Trophoblast cell (in vitro differentiated cells and primary cell): ENCODE measurements at regions not wholly inside any gene's neighbourhood (a gene's known extent, or its start where the extent isn't known, plus 50 kb on each side); places are given as distances from the start of the nearest gene placed in this dataset.
A peak's percentile ranks its signal among the peaks of the same experiment; 100 is the strongest.

Experiments
- DNase-seq, 2 donors: peaks; one replicate each; pipeline ENCODE4 v3.0.0-alpha.2; 2016
- H2AFZ ChIP-seq: 2 replicates; pipeline ENCODE4 v1.6.1; 2013; ENCODE audit warnings: low read length, moderate library complexity, mild to moderate bottlenecking; ENCODE audit not compliant: insufficient read depth, poor library complexity
- H2AK5ac ChIP-seq: 2 replicates; pipeline ENCODE4 v1.6.1; 2013; ENCODE audit warnings: mild to moderate bottlenecking, low read length
- H2BK120ac ChIP-seq: 2 replicates; pipeline ENCODE4 v1.6.1; 2013; ENCODE audit warnings: low read length, mild to moderate bottlenecking, moderate library complexity; ENCODE audit not compliant: insufficient read depth, poor library complexity
- H2BK12ac ChIP-seq: 2 replicates; pipeline ENCODE4 v1.6.1; 2013; ENCODE audit warnings: mild to moderate bottlenecking, low read length, moderate library complexity
- H2BK5ac ChIP-seq: 2 replicates; pipeline ENCODE4 v1.6.1; 2013; ENCODE audit warnings: low read length, low read depth, moderate library complexity, mild to moderate bottlenecking; ENCODE audit not compliant: poor library complexity
- H3K14ac ChIP-seq: 2 replicates; pipeline ENCODE4 v1.6.1; 2013; ENCODE audit warnings: mild to moderate bottlenecking, low read length
- H3K18ac ChIP-seq: 2 replicates; pipeline ENCODE4 v1.6.1; 2013; ENCODE audit warnings: mild to moderate bottlenecking, low read length
- H3K23ac ChIP-seq: 2 replicates; pipeline ENCODE4 v1.6.1; 2013; ENCODE audit warnings: low read length
- H3K27ac ChIP-seq: 2 replicates; pipeline ENCODE4 v1.5.1; 2013; ENCODE audit warnings: low read depth, mild to moderate bottlenecking, inconsistent platforms, low read length, moderate library complexity
- H3K27me3 ChIP-seq: 2 replicates; pipeline ENCODE4 v1.6.1; 2013; ENCODE audit warnings: inconsistent platforms, mild to moderate bottlenecking, low read length, moderate library complexity; ENCODE audit not compliant: insufficient read depth
- H3K36me3 ChIP-seq, 2 experiments: 1 replicate in 1 of 2; 2 replicates in 1 of 2; pipeline ENCODE4 v1.6.1; 2013; ENCODE audit warnings: low read length in 2 of 2, mild to moderate bottlenecking in 2 of 2, moderate library complexity in 1 of 2; ENCODE audit not compliant: insufficient read depth in 2 of 2, control insufficient read depth in 1 of 2
- H3K4ac ChIP-seq: 2 replicates; pipeline ENCODE4 v1.6.1; 2013; ENCODE audit warnings: low read depth, mild to moderate bottlenecking, low read length, moderate library complexity
- H3K4me1 ChIP-seq, 2 experiments: 1 replicate in 1 of 2; 2 replicates in 1 of 2; pipeline ENCODE4 v1.6.1; 2013; ENCODE audit warnings: low read length in 2 of 2, mild to moderate bottlenecking in 2 of 2, moderate library complexity in 1 of 2; ENCODE audit not compliant: insufficient read depth in 2 of 2, control insufficient read depth in 1 of 2
- H3K4me2 ChIP-seq: 2 replicates; pipeline ENCODE4 v1.6.1; 2013; ENCODE audit warnings: inconsistent platforms, mild to moderate bottlenecking, low read length, moderate library complexity
- H3K4me3 ChIP-seq: 2 replicates; pipeline ENCODE4 v1.5.1; 2013; ENCODE audit warnings: mild to moderate bottlenecking, low read depth, low read length, inconsistent platforms
- H3K79me1 ChIP-seq: one replicate; pipeline ENCODE4 v1.6.1; 2013; ENCODE audit warnings: low read length
- H3K79me2 ChIP-seq: 2 replicates; pipeline ENCODE4 v1.6.1; 2013; ENCODE audit warnings: low read length, mild to moderate bottlenecking; ENCODE audit not compliant: control insufficient read depth, insufficient read depth, poor library complexity
- H3K9ac ChIP-seq: 2 replicates; pipeline ENCODE4 v1.6.1; 2013; ENCODE audit warnings: mild to moderate bottlenecking, low read length
- H3K9me3 ChIP-seq: 2 replicates; pipeline ENCODE4 v1.6.1; 2013; ENCODE audit warnings: low read depth, mild to moderate bottlenecking, control low read depth, inconsistent platforms, low read length; ENCODE audit not compliant: insufficient read depth
- H4K12ac ChIP-seq: 2 replicates; pipeline ENCODE4 v1.6.1; 2013; ENCODE audit warnings: low read depth, mild to moderate bottlenecking, low read length, moderate library complexity
- H4K8ac ChIP-seq: 2 replicates; pipeline ENCODE4 v1.6.1; 2013; ENCODE audit warnings: low read depth, mild to moderate bottlenecking, low read length, moderate library complexity
- H4K91ac ChIP-seq: one replicate; pipeline ENCODE4 v1.6.1; 2013; ENCODE audit warnings: low read depth, mild to moderate bottlenecking, low read length, moderate library complexity
- WGBS: extraction: QIAGEN DNeasy Blood & Tissue Kit; methylation state at CpG from one replicate; pipeline ENCODE4 v1.1.7; 2013; ENCODE audit warnings: missing lambda C conversion rate; ENCODE audit not compliant: insufficient read length, insufficient coverage; ENCODE audit errors: extremely low coverage; 5-methylcytosine and 5-hydroxymethylcytosine counted together

DNA sequence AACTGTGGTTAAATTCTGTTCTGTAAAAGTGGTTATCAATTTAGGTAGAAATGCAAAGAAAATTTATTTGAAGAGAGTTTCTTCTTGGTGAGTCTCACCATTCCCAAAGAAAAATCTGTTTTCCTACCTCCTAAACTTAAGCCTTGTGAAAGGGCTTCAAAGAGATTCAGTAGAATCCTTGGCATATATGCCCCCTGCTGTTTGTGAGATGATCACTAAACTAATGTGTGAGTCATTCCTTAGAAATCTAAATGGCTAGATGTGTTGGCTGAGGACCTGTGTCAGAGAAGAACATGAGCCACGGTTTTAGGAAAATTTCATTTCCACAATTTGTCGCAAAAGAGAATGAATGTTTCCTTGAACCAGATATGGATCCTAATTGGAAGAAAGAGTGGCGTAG, 260.9 kb downstream of the SLC7A11 start:
- Histone ChIP-seq H2BK12ac (peak overlapping the region; percentile 31), H3K36me3 (no peaks in the 10 kb centered on the region), H2BK120ac (no peak overlapping the region), H3K4me3 (no peak overlapping the region), H4K8ac (no peak overlapping the region), H3K9ac (no peak overlapping the region), H3K4me2 (no peak overlapping the region), H2BK5ac (no peak overlapping the region), H3K9me3 (no peaks in the 10 kb centered on the region), H3K4ac (no peak overlapping the region), H3K27me3 (no peaks in the 10 kb centered on the region), H3K79me2 (no peaks in the 10 kb centered on the region), H2AFZ (no peak overlapping the region), H3K14ac (no peak overlapping the region), H4K12ac (no peak overlapping the region), H2AK5ac (no peak overlapping the region), H3K18ac (no peak overlapping the region), H3K79me1 (no peaks in the 10 kb centered on the region), H3K4me1 (no peaks in the 10 kb centered on the region), H4K91ac (no peak overlapping the region), H3K27ac (no peak overlapping the region), H3K23ac (no peak overlapping the region)
- no CpG with 5 or more reads among the region's 3 CpGs for WGBS
- peak in 1 of 2 donors; percentile 63 for DNase-seq

DNA sequence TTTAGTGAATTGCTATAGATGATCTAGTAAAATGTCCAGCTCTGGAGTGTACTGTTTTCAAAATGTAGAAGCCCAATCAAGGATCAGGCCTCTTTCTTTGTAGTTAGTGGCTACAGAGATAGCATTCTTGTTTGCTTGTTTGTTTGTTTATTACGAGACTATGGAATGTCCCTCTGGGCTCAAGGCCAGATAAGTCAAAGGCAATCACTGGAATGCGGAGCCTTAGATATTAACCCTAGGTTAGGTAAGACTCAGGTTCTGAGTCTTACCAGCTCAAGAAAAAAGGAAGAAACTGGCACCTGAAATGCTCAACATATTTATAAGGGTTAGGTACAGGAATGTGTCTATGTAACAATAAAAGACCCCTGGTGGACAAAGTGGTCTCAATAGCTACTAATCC, 261.5 kb downstream of the SLC7A11 start:
- Histone ChIP-seq H3K4me3 (no peak overlapping the region), H3K9me3 (no peaks in the 10 kb centered on the region), H4K8ac (no peak overlapping the region), H4K91ac (no peak overlapping the region), H3K9ac (no peak overlapping the region), H3K79me1 (no peaks in the 10 kb centered on the region), H3K36me3 (no peaks in the 10 kb centered on the region), H2BK12ac (no peak overlapping the region), H2BK120ac (no peak overlapping the region), H3K4ac (no peak overlapping the region), H3K4me1 (no peaks in the 10 kb centered on the region), H3K79me2 (no peaks in the 10 kb centered on the region), H3K23ac (no peak overlapping the region), H3K4me2 (no peak overlapping the region), H3K27me3 (no peaks in the 10 kb centered on the region), H4K12ac (no peak overlapping the region), H3K27ac (no peak overlapping the region), H2AK5ac (no peak overlapping the region), H2AFZ (no peak overlapping the region), H3K18ac (no peak overlapping the region), H2BK5ac (no peak overlapping the region), H3K14ac (no peak overlapping the region)
- DNase-seq: peak; percentile 30 to 83
- WGBS: no CpG with 5 or more reads among the region's 2 CpGs

DNA sequence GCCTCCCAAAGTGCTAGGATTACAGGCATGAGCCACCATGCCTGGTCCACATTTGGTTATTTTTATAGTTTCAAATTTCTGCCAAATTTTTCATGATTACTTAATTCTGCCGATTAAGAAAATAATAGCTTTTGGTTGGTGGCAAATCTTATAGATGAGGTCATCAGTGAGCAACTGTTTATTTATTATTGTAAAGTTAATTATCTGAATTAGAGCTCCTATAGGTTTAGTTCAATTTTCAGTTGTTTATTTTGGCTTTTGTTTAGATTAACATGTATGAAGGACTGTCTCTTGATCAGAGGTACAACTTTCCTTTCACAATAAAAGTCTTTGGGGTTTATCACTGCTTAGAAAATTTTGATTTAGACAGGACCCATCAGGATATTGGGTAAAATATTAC, 262.2 kb downstream of the SLC7A11 start:
- Histone ChIP-seq H4K91ac (no peak overlapping the region), H3K79me1 (no peaks in the 10 kb centered on the region), H2BK12ac (no peak overlapping the region)

DNA sequence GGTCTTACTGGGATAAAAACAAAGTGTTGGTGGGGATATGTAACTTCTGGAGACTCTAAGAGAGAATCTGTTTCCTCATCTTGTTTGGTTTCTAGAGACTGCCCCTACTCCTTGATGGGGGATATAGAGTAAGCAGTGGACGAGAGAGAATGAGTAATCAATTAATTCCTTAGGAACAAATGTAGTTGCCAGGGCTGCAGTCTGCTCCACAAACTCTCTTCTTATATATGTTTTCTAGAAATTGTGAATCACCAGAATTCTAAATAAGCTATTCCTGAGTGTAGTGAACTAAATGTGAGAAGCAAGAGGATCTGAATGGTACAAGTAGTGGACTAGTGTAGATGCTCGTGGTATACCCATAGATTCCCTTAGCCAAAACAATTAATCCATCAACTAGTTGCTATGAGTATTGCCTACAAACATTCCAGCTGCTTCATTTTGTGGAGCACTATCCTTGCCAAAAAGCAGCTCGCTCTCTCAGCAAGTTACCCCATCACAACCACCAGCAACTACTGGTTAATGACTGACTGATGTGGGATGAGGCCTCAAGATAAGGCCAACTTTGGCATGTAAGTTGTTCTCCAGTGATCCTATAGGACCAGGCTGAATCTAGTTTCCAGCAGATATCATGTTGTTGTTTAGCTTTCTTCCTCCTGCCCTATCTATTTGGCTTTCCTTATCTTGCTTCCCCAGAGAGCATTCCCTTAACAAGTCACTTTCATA, 273.0 kb downstream of the SLC7A11 start:
- no peak overlapping the region for H3K4me2 ChIP-seq
- DNase-seq: no peak
- H3K9ac ChIP-seq: no peak overlapping the region
- H3K4me1 ChIP-seq: no peaks in the 10 kb centered on the region
- H2BK12ac ChIP-seq: no peak overlapping the region
- no peak overlapping the region for H4K12ac ChIP-seq
- no peak overlapping the region for H3K27ac ChIP-seq
- no peak overlapping the region for H3K23ac ChIP-seq
- no peak overlapping the region for H2AK5ac ChIP-seq
- H3K18ac ChIP-seq: no peak overlapping the region
- no peaks in the 10 kb centered on the region for H3K79me1 ChIP-seq
- WGBS: no CpG with 5 or more reads among the region's 3 CpGs
- no peak overlapping the region for H4K91ac ChIP-seq
- H2BK120ac ChIP-seq: no peak overlapping the region
- no peaks in the 10 kb centered on the region for H3K79me2 ChIP-seq
- H3K36me3 ChIP-seq: no peaks in the 10 kb centered on the region
- no peak overlapping the region for H2AFZ ChIP-seq
- H3K27me3 ChIP-seq: no peaks in the 10 kb centered on the region
- no peak overlapping the region for H3K4ac ChIP-seq
- no peak overlapping the region for H3K4me3 ChIP-seq
- no peak overlapping the region for H4K8ac ChIP-seq
- H3K9me3 ChIP-seq: no peaks in the 10 kb centered on the region
- H3K14ac ChIP-seq: no peak overlapping the region
- H2BK5ac ChIP-seq: no peak overlapping the region

More for the DNA sequence above, 262.2 kb downstream of the SLC7A11 start:
- Histone ChIP-seq H3K18ac (no peak overlapping the region), H4K8ac (no peak overlapping the region), H2BK5ac (no peak overlapping the region), H3K27me3 (no peaks in the 10 kb centered on the region), H3K4me3 (no peak overlapping the region), H3K27ac (no peak overlapping the region), H3K9ac (no peak overlapping the region), H3K79me2 (no peaks in the 10 kb centered on the region), H2AK5ac (no peak overlapping the region), H3K23ac (no peak overlapping the region), H3K14ac (no peak overlapping the region), H3K4me1 (no peaks in the 10 kb centered on the region), H2BK120ac (no peak overlapping the region), H3K9me3 (no peaks in the 10 kb centered on the region), H3K36me3 (no peaks in the 10 kb centered on the region), H2AFZ (no peak overlapping the region), H3K4ac (no peak overlapping the region), H4K12ac (no peak overlapping the region), H3K4me2 (no peak overlapping the region)
- WGBS: no CpG with 5 or more reads among the region's 1 CpG
- DNase-seq: no peak
